LHCN-M2 (cell line): ENCODE measurements at regions not wholly inside any gene's neighbourhood (a gene's known extent, or its start where the extent isn't known, plus 50 kb on each side); places are given as distances from the start of the nearest gene placed in this dataset.

ENCODE experiments used
- DNase-seq: peaks from one replicate; pipeline ENCODE4 v3.0.0-alpha.2; 2012; ENCODE audit warnings: low read depth

- no peak for DNase-seq
Measured at GRCh38 chr19:30305346-30306060, 66.7 kb upstream of the ZNF536 start.

- no peak for DNase-seq
Measured at GRCh38 chr19:30307191-30307974, 64.8 kb upstream of the ZNF536 start.

GRCh38 chr19:30309176-30309575 lies 63.0 kb upstream of the ZNF536 start:
- DNase-seq: no peak

DNA sequence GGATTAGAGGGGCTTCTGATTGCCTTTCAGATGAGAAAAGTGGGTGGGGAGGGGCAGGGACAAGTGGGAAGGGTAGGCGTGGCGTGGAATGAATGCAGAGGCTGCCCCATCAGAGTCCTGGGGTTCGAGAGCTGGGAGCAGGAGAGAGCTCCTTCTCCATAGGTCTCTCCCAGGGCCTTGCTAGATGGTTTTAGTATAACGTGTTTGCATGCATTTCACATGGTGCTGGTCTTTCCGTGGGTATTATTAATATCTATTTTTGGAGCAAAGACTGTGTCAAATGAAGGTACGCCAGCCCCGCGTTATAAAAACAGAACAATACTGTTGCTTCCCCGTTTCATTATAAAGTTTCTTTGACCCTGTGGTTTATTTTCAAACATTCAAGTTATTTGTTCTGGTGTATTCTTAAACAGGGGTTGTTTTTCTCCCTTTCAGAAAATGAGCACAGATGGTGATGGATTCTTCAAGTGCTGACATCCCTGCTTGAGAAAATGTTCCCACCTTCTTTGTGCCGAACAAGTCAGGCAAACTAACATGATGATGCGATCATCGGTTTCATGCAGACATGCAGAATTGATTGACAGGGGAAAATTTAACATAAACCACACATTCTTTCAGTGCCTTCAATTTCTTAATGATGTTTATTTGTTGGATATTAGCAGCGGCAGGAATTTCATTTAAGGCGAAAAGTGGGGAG lies 62.1 kb upstream of the ZNF536 start:
- no peak for DNase-seq

- no peak for DNase-seq
Measured at GRCh38 chr19:30310602-30311263, 61.5 kb upstream of the ZNF536 start.

- DNase-seq: no peak
Measured at GRCh38 chr19:30311911-30312310, 60.3 kb upstream of the ZNF536 start.

DNA sequence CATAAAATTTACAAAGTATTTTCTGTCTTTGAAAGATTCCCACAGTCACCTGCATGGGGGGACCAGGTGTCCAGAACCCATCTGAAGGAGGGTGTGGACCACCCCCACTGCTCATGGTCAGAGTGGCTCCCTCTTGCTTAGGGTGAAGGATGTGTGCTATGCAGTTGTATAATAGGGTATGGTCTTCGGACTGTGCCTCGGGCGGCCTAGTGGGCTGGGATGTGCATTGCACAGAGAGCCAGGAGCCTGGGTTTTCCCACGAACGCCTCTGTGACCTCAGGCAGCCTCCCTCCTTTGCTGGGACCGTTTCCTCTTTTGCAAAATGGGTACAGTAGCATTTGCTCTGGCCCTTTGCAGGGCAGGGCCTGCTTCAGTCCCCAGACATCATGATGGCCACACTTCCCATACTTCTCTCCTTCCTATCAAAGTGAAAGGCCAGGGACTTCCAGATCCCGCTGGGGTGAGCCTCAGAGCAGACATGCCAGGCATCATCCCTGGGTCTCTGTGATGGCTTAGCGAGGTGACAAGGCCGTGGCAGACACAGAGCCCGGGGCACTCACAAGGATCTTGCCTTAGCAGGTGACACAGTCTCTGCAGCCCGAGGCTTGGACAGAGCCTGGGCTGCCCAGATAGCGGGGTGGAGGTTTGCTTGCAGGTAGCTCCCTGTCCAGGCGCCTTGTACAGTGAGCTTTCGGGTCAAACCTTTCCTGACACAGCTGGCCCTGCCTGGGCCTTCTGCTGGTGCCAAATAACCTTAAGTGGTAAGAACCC lies 59.4 kb upstream of the ZNF536 start:
- DNase-seq: no peak

- no peak for DNase-seq
Measured at GRCh38 chr19:30313353-30313750, 58.8 kb upstream of the ZNF536 start.

- no peak for DNase-seq
Measured at GRCh38 chr19:30314056-30314804, 58.0 kb upstream of the ZNF536 start.

GRCh38 chr19:30314805-30315155 lies 57.4 kb upstream of the ZNF536 start:
- DNase-seq: no peak

DNA sequence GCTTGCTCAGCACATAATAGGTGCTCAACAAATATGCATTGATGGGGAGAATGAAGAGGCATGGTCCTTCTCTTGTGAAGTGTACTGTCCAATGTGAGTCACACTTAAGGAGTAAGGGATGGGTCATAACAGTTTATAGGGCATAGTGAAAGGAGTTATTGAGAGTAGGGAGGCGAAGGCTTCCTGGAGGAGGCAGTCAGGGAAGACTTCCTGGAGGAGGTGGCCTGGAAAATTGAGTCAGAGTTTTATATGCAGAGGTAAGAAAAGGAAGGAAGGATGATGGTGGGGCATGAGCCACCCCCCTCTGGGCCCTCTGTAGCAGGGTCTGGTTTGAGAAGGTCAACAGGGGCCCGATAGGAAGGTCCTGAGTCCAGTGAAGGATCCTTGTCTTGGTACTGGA lies 57.0 kb upstream of the ZNF536 start:
- no peak for DNase-seq

- DNase-seq: no peak
Measured at GRCh38 chr19:30316000-30316491, 56.1 kb upstream of the ZNF536 start.

GRCh38 chr19:30316560-30317106 lies 55.6 kb upstream of the ZNF536 start:
- no peak for DNase-seq

DNA sequence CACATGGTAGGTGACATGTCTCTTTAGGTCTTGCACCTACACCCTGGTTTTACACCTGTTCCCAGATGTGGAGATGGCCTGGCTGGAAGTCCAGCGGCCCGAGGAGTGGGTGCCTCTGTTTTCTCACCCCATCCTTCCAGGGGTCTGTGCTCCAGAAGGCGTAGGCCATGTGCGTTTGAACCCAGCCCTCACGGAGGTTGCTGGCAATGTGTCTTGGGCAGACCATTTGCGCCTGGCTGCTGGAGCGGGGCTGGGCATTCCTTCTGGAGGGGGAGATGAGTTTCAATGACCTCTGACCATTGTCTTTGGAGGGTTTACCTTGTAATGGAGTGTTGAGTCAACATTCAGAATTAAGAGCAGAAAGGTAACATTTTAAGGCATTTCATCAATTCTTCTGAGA lies 54.8 kb upstream of the ZNF536 start:
- no peak for DNase-seq

- DNase-seq: no peak
Measured at GRCh38 chr19:30318261-30318660, 53.9 kb upstream of the ZNF536 start.

GRCh38 chr19:30318936-30319335 lies 53.2 kb upstream of the ZNF536 start:
- DNase-seq: no peak

- DNase-seq: no peak
Measured at GRCh38 chr19:30319411-30319810, 52.8 kb upstream of the ZNF536 start.

DNA sequence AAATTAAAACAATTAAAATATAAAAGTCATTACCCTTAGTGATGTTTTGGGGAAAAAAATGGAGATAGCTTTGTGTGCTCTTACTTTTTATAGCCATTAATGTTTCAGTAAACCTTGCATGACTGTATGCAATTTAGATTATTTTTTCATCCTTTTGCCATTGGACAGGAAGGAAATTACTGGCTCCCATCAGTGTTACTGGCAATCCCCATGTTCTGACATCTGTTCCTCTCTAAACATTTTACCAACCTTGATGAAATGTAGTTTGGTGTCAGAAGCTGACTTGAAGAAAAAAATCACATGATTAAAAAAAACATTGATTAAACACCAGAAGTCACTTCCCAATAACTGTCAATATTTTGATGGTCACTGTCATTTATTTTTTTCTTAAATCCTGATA lies 52.3 kb upstream of the ZNF536 start:
- no peak for DNase-seq

GRCh38 chr19:30320466-30320865 lies 51.7 kb upstream of the ZNF536 start:
- DNase-seq: no peak

DNA sequence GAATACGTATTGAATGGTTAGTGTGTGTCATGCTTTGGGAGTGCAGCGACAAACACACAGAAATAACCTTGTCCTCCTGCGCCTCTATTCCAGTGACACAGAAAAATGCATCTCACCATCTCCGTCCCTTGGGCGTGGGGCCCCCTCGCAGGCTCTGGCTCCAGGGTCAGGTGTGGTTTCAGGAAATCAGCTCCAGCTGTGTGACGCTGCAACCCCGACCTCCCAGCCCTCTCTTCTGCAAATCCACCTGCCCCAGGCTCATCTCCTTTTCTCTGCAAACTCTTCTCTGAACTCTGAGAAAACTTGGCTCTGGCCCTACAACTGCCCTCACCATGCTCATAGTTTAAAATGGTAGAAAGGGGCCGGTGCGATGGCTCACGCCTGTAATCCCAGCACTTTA lies 51.3 kb upstream of the ZNF536 start:
- DNase-seq: no peak
